Panc1 (cell line): ENCODE measurements at regions not wholly inside any gene's neighbourhood (a gene's known extent, or its start where the extent isn't known, plus 50 kb on each side); places are given as distances from the start of the nearest gene placed in this dataset.

Experiments
- ATAC-seq: fragments of 200-7000 bp; cut with Tn5 transposase; 2 replicates; pipeline ENCODE4 v1.9.1; 2020; ENCODE audit warnings: mild to moderate bottlenecking, moderate library complexity
- BruUV-seq: library from RNA; stranded (reverse); fragments of 400-500 nt; replicated peaks from 2 replicates; lab custom pipeline; 2021; lab: Mats Ljungman, UMichigan
- CTCF ChIA-PET: fragments of 300-600 bp; sonication (Branson Sonifier 250); formaldehyde crosslinking; loops from one replicate; lab custom pipeline; 2022; ENCODE audit warnings: antibody characterized with exemption; lab: Charles Lee
- POLR2A ChIA-PET: fragments of 300-600 bp; sonication (Branson Sonifier 250); formaldehyde crosslinking; loops from one replicate; lab custom pipeline; 2022; ENCODE audit warnings: antibody characterized with exemption; lab: Charles Lee
- DNase-seq: peaks from one replicate; pipeline ENCODE4 v3.0.0-alpha.2; 2010; ENCODE audit warnings: low read depth, low spot score
- H3K27ac ChIP-seq: 2 replicates; pipeline ENCODE4 v1.5.1; 2011; ENCODE audit warnings: mild to moderate bottlenecking, low read length, inconsistent platforms
- H3K27me3 ChIP-seq: fragments of 200-500 bp; sonication (Bioruptor generic); 2 replicates; pipeline ENCODE4 v1.6.0; 2014; ENCODE audit warnings: low read length, inconsistent platforms; ENCODE audit not compliant: control insufficient read depth, insufficient read depth
- H3K36me3 ChIP-seq: fragments of 200-500 bp; sonication (Bioruptor generic); 2 replicates; pipeline ENCODE4 v1.5.1; 2014; ENCODE audit warnings: inconsistent platforms, mild to moderate bottlenecking, low read length, moderate library complexity; ENCODE audit not compliant: control insufficient read depth, insufficient read depth
- H3K4me1 ChIP-seq: 2 replicates; pipeline ENCODE4 v1.5.1; 2011; ENCODE audit warnings: inconsistent platforms, mild to moderate bottlenecking, low read length, moderate library complexity; ENCODE audit not compliant: control insufficient read depth, insufficient read depth
- H3K4me3 ChIP-seq, 2 experiments: 2 replicates each; pipeline ENCODE4 v1.5.1; 2011 to 2012; ENCODE audit warnings: low read depth in 2 of 2, low read length in 2 of 2, mild to moderate bottlenecking in 2 of 2, inconsistent platforms in 1 of 2, moderate library complexity in 1 of 2
- H3K9me3 ChIP-seq: fragments of 200-500 bp; sonication (Bioruptor generic); 2 replicates; pipeline ENCODE4 v1.5.1; 2014; ENCODE audit warnings: low read depth, mild to moderate bottlenecking, inconsistent platforms, low read length, moderate library complexity; ENCODE audit not compliant: control insufficient read depth, insufficient read depth
- CTCF ChIP-seq: fragments of 450-650 bp; IDR thresholded peaks from 2 replicates; pipeline ENCODE4 v1.5.1; 2017; ENCODE audit warnings: mild to moderate bottlenecking
- POLR2AphosphoS5 ChIP-seq: IDR thresholded peaks from 2 replicates; pipeline ENCODE4 v1.6.1; 2012; ENCODE audit warnings: mild to moderate bottlenecking, low read depth, low read length, moderate library complexity
- REST ChIP-seq, 2 experiments: IDR thresholded peaks; 2 replicates each; pipeline ENCODE4 v1.6.1; 2011 to 2012; ENCODE audit warnings: low read depth in 2 of 2, control low read depth in 1 of 2, low read length in 1 of 2, mild to moderate bottlenecking in 1 of 2, moderate library complexity in 1 of 2; ENCODE audit not compliant: insufficient read depth in 1 of 2
- SIN3A ChIP-seq: IDR thresholded peaks from 2 replicates; pipeline ENCODE4 v1.6.1; 2012; ENCODE audit warnings: low read depth, mild to moderate bottlenecking, low read length, moderate library complexity, borderline replicate concordance; ENCODE audit not compliant: insufficient read depth
- TCF7L2 ChIP-seq: IDR thresholded peaks from 2 replicates; pipeline ENCODE4 v1.6.1; 2011; ENCODE audit warnings: mild to moderate bottlenecking, low read depth, low read length, inconsistent platforms
- in situ Hi-C: cut with HindIII; loops from 2 replicates; pipeline ENCODE4 v1.10.0; 2016; ENCODE audit warnings: low sequenced_read_pairs, low pct_unique_long_range_greater_than_20kb
- intact Hi-C: fragments of 100-400 bp; cut with micrococcal nuclease; formaldehyde crosslinking; loops from one replicate; pipeline ENCODE4 v1.10.0; 2022; ENCODE audit not compliant: unreplicated experiment

- Histone ChIP-seq H3K4me3 (no peak overlapping the region), H3K27me3 (no peaks in the 10 kb centered on the region), H3K4me1 (no peaks in the 10 kb centered on the region), H3K27ac (no peak overlapping the region), H3K36me3 (no peaks in the 10 kb centered on the region), H3K9me3 (no peaks in the 10 kb centered on the region)
- BruUV-seq, result no TSS peak
- DNase-seq (no peak), ATAC-seq (no peak)
- TF ChIP-seq SIN3A, result no peak
- no peak for TF ChIP-seq CTCF
- no peak for TF ChIP-seq REST (IDR thresholded peaks at IDR 0.05; ENCODE audit: insufficient read depth in 1 of 2, low read depth in 2 of 2, low read length in 1 of 2)
- no peak for TF ChIP-seq POLR2AphosphoS5
- no peak for TF ChIP-seq TCF7L2
- ChIA-PET CTCF (no interaction called here), POLR2A (no interaction called here)
- in situ Hi-C loops (no loop called here), intact Hi-C loops (no loop called here)
These were observed 444.7 kb downstream of the HS3ST3B1 start for GRCh38 chr17:14745541-14745940.

GRCh38 chr17:14744761-14745473 is 444.0 kb downstream of the HS3ST3B1 start:
- POLR2A ChIA-PET, result no interaction called here
- Histone ChIP-seq H3K4me3 (no peak overlapping the region), H3K9me3 (no peaks in the 10 kb centered on the region), H3K27me3 (no peaks in the 10 kb centered on the region), H3K36me3 (no peaks in the 10 kb centered on the region), H3K4me1 (no peaks in the 10 kb centered on the region), H3K27ac (no peak overlapping the region)
- in situ Hi-C loops (no loop called here), intact Hi-C loops (no loop called here)
- TF ChIP-seq POLR2AphosphoS5, result no peak
- no peak for TF ChIP-seq SIN3A
- no peak for TF ChIP-seq REST (IDR thresholded peaks at IDR 0.05; ENCODE audit: insufficient read depth in 1 of 2, low read depth in 2 of 2, low read length in 1 of 2)
- TF ChIP-seq CTCF, result no peak
- TF ChIP-seq TCF7L2, result no peak
- CTCF ChIA-PET, result no interaction called here
- BruUV-seq, result no TSS peak
- ATAC-seq (no peak), DNase-seq (no peak)
